B cell (primary cell): ENCODE measurements at regions not wholly inside any gene's neighbourhood (a gene's known extent, or its start where the extent isn't known, plus 50 kb on each side); places are given as distances from the start of the nearest gene placed in this dataset.

ENCODE experiments used
- CTCF ChIP-seq: fragments of 200-600 bp; IDR thresholded peaks from one replicate; pipeline ENCODE4 v1.8.0; 2022; ENCODE audit warnings: antibody characterized with exemption, mild to moderate bottlenecking
- EZH2 ChIP-seq: IDR thresholded peaks from 2 replicates; pipeline ENCODE4 v1.6.1; 2012; ENCODE audit warnings: borderline replicate concordance, low read depth, mild to moderate bottlenecking, moderate library complexity, low read length; ENCODE audit not compliant: insufficient read depth, poor library complexity, severe bottlenecking

DNA sequence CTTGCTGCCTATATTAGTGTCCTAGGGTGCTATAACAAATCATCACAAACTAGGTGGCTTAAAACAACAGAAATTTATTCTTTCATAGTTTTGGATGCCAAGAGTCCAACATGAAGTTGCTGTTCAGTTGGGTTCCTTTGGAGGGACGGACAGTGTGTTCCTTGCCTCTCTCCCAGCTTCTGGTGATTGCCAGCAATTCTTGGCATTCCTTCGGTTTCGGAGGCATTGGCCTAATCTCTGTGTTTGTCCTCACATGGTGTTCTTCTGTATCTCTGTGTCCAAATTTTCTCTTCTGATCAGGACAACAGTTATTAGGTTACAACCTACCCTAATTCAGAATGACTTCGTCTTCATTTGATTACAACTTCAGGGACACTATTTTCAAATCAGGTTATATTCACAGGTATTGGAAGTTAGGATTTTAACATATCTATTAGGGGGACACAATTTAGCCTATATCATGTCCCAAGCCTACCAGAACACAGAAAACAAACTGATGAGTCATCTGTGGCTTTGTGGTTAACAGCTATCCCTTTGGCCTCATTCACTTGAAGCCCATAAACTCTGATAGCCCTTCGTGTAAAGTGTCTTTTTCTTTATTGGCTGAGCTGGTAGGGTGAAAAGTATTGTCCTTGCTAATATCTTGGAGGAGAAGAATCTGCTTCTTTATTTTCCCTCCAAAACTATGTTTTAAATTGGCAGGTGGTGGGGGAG lies 83.2 kb upstream of the PAPPA2 start:
- TF ChIP-seq CTCF (no peak), EZH2 (no peak)
